GM18858 (cell line): ENCODE measurements at regions not wholly inside any gene's neighbourhood (a gene's known extent, or its start where the extent isn't known, plus 50 kb on each side); places are given as distances from the start of the nearest gene placed in this dataset.

Experiments used
- ATAC-seq: cut with Tn5 transposase; IDR thresholded peaks from one replicate; pipeline ENCODE4 v1.9.1; 2021; ENCODE audit not compliant: unreplicated experiment

GRCh38 chr12:124094733-124095132 lies 121.7 kb downstream of the ZNF664 start:
- ATAC-seq = no peak

- ATAC-seq = no peak
These were observed 123.1 kb downstream of the ZNF664 start for GRCh38 chr12:124096109-124096508.

- ATAC-seq = no peak
These were observed 123.9 kb downstream of the ZNF664 start for GRCh38 chr12:124096869-124097434.

- ATAC-seq = no peak
These were observed 124.7 kb downstream of the ZNF664 start for GRCh38 chr12:124097701-124098100.

- ATAC-seq = no peak
These were observed 125.2 kb downstream of the ZNF664 start for GRCh38 chr12:124098101-124098757.

GRCh38 chr12:124098887-124099286 lies 125.9 kb downstream of the ZNF664 start:
- no peak for ATAC-seq

- ATAC-seq = no peak
These were observed 126.6 kb downstream of the ZNF664 start for GRCh38 chr12:124099661-124100060.

- no peak for ATAC-seq
These were observed 127.7 kb downstream of the ZNF664 start for GRCh38 chr12:124100572-124101178.

- no peak for ATAC-seq
These were observed 132.5 kb downstream of the ZNF664 start for GRCh38 chr12:124105546-124105945.

- no peak for ATAC-seq
These were observed 134.3 kb downstream of the ZNF664 start for GRCh38 chr12:124107351-124107750.

- no peak for ATAC-seq
These were observed 136.7 kb downstream of the ZNF664 start for GRCh38 chr12:124109760-124110159.

- ATAC-seq = no peak
These were observed 137.4 kb downstream of the ZNF664 start for GRCh38 chr12:124110372-124110883.

GRCh38 chr12:124111006-124111405 lies 138.0 kb downstream of the ZNF664 start:
- ATAC-seq = no peak

- no peak for ATAC-seq
These were observed 141.3 kb downstream of the ZNF664 start for GRCh38 chr12:124114316-124114715.

- no peak for ATAC-seq
These were observed 142.5 kb downstream of the ZNF664 start for GRCh38 chr12:124115496-124115895.

- no peak for ATAC-seq
These were observed 143.1 kb downstream of the ZNF664 start for GRCh38 chr12:124115976-124116690.

GRCh38 chr12:124120739-124121138 lies 147.7 kb downstream of the ZNF664 start:
- ATAC-seq = no peak

- ATAC-seq = no peak
These were observed 149.7 kb downstream of the ZNF664 start for GRCh38 chr12:124122722-124123121.

GRCh38 chr12:124123296-124124000 lies 150.4 kb downstream of the ZNF664 start:
- ATAC-seq = no peak

GRCh38 chr12:124125203-124125871 lies 152.3 kb downstream of the ZNF664 start:
- ATAC-seq = peak; percentile 72
